ENCODE measurements at regions not wholly inside any gene's neighbourhood (a gene's known extent, or its start where the extent isn't known, plus 50 kb on each side); places are given as distances from the start of the nearest gene placed in this dataset.
"Not testable (repeated sequence)": the region's sequence is repeated elsewhere in the genome, so short reads cannot be mapped to it uniquely, and the experiment has no call there.

DNA sequence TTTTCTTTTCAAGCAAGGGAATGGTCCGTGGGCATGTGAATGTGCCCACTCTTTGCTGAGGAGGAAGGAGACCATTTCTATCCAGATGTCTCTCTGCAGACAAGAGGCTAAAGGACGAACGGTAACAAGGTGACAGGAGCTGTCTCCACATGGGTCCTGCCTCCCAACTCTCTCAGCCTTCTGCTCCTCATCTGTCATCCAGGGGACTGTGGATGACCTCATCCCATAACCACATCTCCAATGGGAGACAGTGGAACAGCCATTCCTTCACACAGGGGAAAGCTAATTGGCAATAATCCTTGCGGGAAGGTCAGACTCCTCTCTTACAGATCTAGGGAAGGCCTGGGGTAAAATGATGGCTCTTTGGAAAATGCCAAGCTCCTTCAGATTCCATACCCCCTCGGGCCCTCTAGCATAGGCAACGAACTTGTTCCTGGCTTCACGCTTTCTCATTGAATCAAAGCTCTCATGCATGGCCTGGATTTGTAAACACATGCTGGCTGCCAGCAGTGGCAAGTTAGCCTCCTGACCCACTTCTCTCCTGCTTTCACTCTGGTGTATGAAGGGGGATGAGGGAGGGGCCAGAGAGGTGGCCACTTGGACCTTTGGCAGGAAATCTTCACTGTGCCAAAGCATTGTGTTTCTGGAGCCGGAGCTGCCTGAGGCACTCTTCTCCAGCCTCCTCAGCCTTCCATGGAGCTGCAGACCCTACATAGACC lies 65.8 kb upstream of the IKBKE start:
- DNase-seq (ENCODE audit: low spot score), result not testable (repeated sequence)

DNA sequence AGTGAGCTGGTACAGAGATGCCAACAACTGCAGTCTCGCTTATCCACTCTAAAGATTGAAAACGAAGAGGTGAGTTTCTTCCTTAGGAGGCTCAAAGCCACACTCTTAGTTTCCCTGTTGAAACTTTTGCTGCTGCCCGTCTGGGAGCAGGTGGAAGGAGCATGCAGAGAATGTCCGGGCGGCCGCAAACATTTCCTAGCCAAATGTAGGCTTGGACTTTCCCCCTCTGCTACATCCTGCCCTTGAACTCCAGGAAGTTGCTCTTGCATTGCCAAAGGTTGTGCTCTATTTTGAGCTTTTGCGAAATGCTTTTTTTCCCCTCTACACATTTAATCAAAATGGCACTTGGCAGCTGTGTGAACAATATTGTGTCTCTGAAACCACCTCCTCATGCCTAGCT lies 65.0 kb upstream of the IKBKE start:
- not testable (repeated sequence) for DNase-seq (ENCODE audit: low spot score)

DNA sequence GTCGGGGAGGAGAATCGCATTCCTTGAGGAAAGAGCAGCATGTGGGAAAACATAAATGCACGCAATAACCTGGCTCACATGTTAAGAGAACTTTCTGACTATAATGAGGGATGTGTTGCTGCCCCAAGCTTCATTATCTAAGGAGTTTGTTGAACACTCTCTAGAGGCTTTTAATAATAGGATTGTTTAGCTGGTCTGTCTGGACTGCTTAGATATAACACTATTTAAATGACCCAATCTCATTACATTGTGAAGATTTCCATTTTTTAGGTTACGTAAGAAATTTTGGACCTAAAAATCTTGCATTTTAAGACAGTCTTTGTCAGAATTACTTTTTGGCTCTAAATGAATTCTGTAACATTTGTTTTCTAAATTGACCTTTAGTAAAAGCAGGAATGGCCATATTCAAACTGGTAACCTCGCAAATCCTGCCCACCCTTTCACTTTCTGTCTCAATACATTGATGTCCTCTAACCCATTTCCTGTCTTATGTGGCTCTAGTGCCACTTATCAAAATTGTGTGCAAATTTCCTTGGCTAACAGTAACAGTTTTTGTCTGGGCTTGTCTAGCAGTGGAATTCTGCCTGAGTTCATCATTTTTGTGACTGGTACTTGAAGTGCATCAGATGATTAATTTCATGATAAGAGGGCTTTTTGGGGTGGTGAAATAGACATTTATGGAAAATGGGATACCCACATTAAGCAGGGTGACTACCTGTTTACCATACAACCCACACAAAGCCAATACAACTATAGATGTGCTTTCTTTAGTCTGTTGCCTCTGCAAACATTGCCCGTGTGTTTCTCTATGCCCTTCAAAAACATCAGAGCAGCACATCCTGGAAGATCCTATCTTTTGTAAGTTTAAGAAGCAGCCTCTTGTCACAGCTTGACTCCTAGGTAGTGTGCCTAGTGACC lies 61.6 kb upstream of the IKBKE start:
- DNase-seq (ENCODE audit: low spot score), result not testable (repeated sequence)

DNA sequence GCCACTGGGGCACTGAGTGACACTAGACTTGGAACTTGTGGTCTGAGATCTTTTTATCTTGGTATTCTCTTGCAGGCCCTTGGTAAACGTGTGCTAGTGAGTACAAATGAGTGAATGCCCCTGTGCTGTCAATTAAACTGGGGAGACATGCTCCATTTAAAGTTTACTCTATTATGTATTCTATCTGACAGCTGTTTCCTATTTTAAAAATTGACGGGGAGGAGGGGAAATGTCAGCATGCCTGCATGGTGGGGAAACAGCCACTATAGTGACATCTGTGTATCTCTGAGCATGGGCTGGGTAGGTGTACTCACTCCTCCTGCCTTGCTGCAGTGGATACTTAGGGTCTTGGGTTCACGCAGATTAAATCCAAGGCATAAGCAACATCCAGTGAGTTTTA lies 59.0 kb upstream of the IKBKE start:
- DNase-seq (ENCODE audit: low spot score), result no peak

DNA sequence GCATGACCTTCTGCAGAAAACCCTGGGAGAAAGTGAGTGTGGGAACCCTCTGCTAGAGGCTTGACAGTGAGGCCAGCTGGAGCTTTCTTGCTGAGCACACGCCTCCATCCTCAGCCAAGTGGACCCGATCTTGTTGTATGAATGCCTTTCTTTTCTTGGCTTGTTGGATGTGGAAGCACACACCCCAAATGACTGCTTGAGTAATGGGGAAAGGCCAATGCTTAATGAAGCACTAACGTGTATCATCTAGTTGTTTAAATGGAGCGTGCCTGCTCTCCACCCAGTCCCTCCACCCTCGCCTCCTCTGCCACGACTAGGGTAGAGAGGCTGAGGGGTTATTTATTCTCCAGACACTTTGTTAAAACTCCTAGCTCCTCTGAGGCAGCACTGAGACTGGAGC lies 54.3 kb upstream of the IKBKE start:
- DNase-seq (ENCODE audit: low spot score), result no peak

DNA sequence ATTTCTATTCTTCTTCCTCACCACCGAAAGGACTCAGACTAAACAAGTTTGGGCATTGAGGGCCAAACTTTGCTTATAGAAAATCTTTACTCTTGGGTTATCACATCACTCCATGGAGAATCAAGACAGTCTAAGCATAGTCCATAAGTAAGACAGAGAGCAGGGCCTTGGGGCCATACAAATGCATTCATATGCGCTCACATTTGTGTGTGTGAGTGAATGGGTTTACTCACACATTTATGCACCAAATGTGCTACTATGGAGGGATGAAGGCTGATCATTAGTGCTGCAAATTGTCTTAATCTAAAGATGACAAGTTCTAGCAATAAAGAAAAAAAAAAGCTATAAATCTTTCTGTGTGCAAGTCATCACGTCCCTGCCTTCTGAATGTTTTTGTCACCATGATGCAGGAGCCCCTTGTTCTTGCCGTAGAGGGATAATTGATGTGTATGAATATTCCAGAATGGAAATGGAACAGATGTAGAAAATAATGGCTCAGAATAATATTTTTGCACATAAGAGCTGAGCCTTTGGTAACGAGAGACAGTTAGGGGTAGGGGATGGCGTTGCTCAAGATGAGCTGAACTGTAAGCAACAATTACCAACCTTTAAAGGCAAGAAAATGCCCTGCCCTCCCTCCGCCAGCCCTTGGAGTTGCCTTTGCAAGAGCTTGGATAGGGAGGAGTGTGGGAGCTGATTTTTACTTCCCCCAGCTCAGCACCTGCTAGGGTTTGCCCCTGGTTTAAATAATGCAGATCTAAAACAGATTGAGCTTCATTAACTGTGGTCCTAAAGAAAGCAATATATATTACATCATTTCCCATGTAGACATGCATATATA lies 52.3 kb upstream of the IKBKE start:
- no peak for DNase-seq (ENCODE audit: low spot score)

DNA sequence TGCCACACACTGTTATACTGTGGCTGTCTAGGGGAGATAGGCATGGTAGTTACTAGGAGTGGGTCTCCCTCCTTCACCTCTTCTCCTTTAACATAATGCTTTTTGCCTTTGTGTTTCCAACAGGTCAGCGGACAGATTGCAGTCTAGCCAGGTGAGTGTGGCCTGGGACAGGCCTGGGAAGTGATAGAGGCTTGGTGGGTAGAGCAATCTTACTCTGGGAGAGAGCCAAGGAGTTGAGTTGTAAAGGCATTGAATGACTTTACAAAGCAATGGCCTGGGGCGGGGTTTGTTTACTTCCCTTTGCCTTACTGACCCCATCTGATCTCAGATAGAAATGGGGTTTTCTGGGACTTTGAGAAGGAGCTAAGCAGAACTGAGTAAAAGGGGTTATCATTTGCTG lies 51.0 kb upstream of the IKBKE start:
- DNase-seq (ENCODE audit: low spot score), result no peak

DNA sequence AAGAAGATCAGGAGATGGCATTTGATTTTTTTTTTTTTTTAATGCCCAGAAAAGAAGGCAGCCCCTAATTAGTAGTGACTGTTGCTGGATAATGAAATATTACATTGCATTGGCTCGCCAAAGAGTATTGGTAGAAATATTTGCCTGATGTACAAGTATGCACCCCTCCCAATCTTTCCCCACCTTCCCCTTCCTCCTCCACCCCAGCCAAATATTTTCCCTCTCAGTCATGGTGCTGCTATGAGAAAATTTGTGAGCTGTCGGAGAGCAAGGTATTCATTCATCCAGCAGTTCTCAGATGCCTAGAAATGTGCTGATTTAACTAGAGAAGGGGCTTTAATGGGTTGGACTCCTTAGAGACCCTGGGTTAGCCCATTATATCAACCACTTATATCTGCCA lies 50.5 kb upstream of the IKBKE start:
- peak; percentile 17 for DNase-seq (ENCODE audit: low spot score)

DNA sequence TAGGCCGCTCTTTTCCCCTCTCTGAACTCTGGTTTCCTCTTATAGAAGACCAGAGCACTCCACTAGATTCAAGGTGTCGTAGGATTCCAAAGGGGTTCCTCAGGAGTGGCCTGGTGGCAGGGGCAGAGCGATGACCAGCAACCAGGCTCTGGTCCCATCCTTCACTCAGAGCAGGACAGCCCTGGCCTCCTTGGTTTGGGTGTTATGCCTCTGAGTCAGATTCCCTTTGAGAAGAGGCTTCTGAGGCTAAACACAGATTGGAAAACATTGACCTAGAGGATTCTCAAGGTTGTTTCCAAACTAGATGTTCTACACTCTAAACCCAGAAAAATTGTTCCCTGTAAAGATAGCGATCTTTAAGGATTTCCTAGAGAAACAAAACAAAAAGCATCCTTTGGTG lies 49.8 kb upstream of the IKBKE start:
- no peak for DNase-seq (ENCODE audit: low spot score)

Measured in umbilical cord (tissue), 1 donor.